GM18505 (cell line): ENCODE measurements at regions not wholly inside any gene's neighbourhood (a gene's known extent, or its start where the extent isn't known, plus 50 kb on each side); places are given as distances from the start of the nearest gene placed in this dataset.
"Not testable (repeated sequence)": the region's sequence is repeated elsewhere in the genome, so short reads cannot be mapped to it uniquely, and the experiment has no call there.

ENCODE experiments used
- ATAC-seq: cut with Tn5 transposase; IDR thresholded peaks from one replicate; pipeline ENCODE4 v1.9.1; 2021; ENCODE audit not compliant: unreplicated experiment
- POLR2A ChIP-seq: IDR thresholded peaks from 4 replicates; pipeline ENCODE4 v1.6.1; 2011; ENCODE audit warnings: borderline replicate concordance; ENCODE audit not compliant: insufficient read depth, insufficient read length; ENCODE audit errors: extremely low read depth

DNA sequence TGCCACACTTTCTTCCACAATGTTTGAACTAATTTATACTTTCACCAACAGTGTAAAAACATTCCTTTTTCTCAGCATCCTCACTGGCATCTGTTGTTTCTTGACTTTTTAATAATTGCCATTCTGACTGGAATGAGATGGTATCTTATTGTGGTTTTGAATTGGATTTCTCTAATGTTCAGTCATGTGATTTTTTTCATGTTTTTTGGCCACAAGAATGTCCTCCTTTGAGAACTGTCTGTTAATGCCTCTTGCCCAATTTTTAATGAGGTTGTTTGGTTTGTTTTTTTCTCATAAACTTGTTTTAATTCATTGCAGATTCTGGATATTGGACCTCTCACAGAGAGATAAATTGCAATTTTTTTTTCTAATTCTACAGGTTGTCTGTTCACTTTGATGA lies 1195.2 kb downstream of the TECRL start:
- no peak for TF ChIP-seq POLR2A

GRCh38 chr4:63211776-63212479 lies 1197.3 kb downstream of the TECRL start:
- TF ChIP-seq POLR2A = no peak
- ATAC-seq = no peak

More for the DNA sequence above, 1195.2 kb downstream of the TECRL start:
- ATAC-seq = no peak

DNA sequence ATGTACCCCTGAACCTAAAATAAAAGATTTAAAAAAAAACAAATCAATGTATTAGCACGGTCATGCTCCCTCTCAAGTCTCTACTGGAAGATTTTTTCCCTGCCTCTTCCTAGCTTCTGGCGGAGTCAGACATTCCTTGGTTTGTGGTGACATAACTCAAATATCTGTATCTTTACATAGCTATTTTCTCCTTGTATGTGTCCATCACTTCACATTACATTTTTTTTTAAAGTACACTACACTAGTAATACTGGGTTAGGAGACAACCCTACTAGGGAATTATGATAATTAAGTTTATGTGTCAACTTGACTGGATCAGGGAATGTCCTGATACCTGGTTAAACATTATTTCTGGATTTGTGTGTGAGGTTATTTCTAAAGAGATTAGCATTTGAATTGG lies 1197.9 kb downstream of the TECRL start:
- no peak for ATAC-seq
- TF ChIP-seq POLR2A = no peak

DNA sequence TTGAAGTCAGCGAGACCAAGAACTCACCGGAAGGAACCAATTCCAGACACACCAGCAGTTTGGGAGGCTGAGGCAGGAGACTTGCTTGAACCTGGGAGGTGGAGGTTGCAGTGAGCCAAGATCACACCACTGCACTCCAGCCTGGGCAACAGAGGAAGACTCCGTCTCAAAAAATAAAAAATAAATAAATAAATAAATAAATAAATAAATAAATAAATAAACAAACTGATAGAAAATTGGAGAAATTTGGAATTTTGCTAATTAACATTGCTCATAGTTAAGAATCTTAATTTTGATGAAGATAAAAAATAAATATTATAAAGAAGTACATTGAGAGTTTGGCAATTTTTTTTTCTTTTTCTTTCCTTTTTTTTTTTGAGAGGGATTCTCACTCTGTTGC lies 1216.2 kb downstream of the TECRL start:
- not testable (repeated sequence) for ATAC-seq

DNA sequence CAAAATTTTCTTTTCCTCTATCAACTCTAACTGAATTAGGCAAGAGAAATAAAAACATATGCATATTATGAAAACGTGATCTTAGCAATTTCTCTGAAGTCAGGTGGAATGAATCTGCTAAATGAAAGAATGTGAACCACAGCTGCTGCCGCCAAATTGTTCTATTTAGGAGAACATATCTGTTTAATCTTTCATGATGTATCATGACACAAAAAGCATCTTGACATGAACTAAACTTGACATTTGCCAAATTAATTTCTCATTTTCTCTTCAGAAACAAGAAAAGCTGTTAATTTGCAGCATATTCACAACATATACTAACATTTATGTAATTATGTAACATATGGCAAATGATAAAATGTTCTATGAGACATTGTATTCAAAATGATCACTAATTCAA lies 1237.9 kb downstream of the TECRL start:
- no peak for ATAC-seq

DNA sequence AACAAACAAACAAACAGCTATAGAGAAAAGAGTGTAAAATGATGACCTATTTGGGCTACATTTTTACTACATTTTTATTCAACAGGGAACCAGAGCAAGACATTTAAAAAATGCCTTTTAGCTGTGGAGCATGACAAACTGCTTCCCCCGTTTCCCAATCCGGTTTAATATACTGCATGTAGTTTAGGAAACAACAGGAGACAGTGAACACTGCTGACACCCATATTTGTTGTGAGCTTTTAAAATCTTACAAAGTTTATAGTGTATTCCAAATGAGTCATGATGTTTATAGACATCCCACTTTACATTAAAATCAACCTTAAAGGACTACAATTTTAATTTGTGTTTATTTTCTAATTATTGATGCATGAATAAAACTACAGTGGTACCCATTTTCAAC lies 1238.3 kb downstream of the TECRL start:
- TF ChIP-seq POLR2A = no peak
- no peak for ATAC-seq

More for the DNA sequence above, 1237.9 kb downstream of the TECRL start:
- no peak for TF ChIP-seq POLR2A

GRCh38 chr4:63169836-63170235 lies 1239.4 kb downstream of the TECRL start:
- no peak for TF ChIP-seq POLR2A
- no peak for ATAC-seq

GRCh38 chr4:63155561-63155960 lies 1253.7 kb downstream of the TECRL start:
- no peak for ATAC-seq

GRCh38 chr4:63123441-63123840 lies 1285.8 kb downstream of the TECRL start:
- no peak for ATAC-seq
- TF ChIP-seq POLR2A = no peak

More at GRCh38 chr4:63155561-63155960, 1253.7 kb downstream of the TECRL start:
- no peak for TF ChIP-seq POLR2A

- ATAC-seq = no peak
- no peak for TF ChIP-seq POLR2A
These were observed 1286.3 kb downstream of the TECRL start for GRCh38 chr4:63122955-63123354.

- no peak for ATAC-seq
- TF ChIP-seq POLR2A = no peak
These were observed 1302.7 kb downstream of the TECRL start for GRCh38 chr4:63106600-63106999.

DNA sequence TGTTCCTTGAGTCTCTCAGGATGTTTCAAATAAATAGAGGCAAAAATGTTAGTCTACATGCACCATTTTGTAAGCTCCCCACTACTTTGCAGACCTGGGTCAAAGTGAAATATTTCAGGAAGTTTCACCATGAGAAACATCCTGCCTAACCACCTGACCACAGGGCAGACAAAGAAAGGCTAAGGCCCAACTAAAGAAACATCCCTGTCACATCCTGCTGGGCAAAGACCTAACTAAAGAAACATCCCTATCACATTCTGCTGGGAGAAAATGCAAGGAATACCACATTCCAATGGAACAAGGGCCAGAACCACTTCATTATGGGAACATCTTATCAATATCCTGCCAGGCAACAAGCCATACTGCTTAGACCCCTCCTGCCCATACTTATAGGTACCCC lies 1303.4 kb downstream of the TECRL start:
- no peak for ATAC-seq
- TF ChIP-seq POLR2A = no peak

DNA sequence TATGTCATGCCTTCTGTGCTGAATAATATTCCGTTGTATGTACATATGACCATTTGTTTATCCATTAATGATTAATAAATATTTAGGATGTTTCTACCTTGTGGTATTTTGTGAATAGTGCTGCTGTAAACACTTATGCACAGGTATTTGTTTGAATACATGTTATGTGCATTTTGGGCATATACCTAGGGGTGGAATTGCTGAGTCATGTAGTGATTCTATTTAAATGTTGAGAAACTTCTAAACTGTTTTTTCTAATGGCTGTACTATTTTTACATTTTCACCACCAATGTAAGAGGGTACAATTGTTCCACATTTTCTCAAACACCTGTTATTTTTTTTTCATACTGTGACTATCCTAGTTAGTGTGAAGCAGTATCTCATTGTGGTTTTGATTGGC lies 1318.6 kb downstream of the TECRL start:
- TF ChIP-seq POLR2A = no peak
- no peak for ATAC-seq

DNA sequence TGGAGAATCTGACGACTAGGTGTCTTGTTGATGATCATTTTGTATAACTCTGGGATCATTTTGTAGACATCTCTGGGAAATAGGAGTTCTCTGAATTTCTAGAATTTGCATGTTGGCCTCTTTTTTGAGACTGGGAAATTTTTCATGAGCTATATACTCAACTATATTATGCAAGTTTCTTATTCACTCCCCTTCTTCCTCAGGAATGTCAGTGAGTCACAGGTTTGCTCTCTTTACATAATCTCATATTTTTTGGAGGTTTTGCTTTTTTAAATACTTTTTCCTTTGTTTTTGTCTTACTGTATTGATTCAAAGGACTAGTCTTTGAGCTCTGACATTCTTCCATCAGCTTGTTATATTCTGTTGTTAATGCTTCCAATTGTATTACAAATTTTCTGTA lies 1324.2 kb downstream of the TECRL start:
- no peak for ATAC-seq

DNA sequence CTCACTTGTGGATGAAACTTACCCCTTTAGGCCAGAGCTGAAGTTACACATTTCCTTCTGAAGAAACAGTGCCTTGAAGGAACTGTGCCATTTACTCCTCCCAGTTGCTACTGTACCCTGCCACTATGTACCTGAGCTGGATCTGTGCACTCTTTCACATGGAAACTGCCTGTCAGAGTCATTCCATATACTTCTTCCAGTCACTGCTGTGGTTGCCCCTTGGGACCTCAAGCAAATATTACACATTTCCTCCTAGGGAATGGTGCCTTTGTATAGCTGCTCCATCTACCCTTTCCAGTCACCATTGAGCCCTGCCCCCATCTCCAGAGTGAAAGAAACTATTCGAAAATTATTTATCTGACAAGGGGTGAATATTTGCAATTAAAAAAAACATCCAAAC lies 1328.3 kb downstream of the TECRL start:
- no peak for ATAC-seq
- no peak for TF ChIP-seq POLR2A

More for the DNA sequence above, 1324.2 kb downstream of the TECRL start:
- no peak for TF ChIP-seq POLR2A
